Cardiac muscle cell (in vitro differentiated cells and primary cell): ENCODE measurements at regions not wholly inside any gene's neighbourhood (a gene's known extent, or its start where the extent isn't known, plus 50 kb on each side); places are given as distances from the start of the nearest gene placed in this dataset.

Source experiments
- DNase-seq, 2 donors: peaks; one replicate each; pipeline versions ENCODE4 v3.0.0 to v3.0.0-alpha.2; 2010 to 2017; ENCODE audit warnings: low read depth in 1 of 2, low spot score in 1 of 2
- H3K27ac ChIP-seq: fragments of 200-600 bp; sonication (generic); 2 replicates; pipeline ENCODE4 v1.5.1; 2016
- H3K27me3 ChIP-seq: fragments of 200-600 bp; sonication (generic); 2 replicates; pipeline ENCODE4 v1.6.0; 2016; ENCODE audit warnings: control low read depth
- H3K36me3 ChIP-seq: fragments of 200-600 bp; sonication (generic); 2 replicates; pipeline ENCODE4 v1.5.1; 2016; ENCODE audit warnings: control low read depth
- H3K4me1 ChIP-seq: fragments of 200-600 bp; sonication (generic); 2 replicates; pipeline ENCODE4 v1.8.1; 2017; ENCODE audit warnings: low read depth, mild to moderate bottlenecking, mixed run types
- H3K4me3 ChIP-seq: fragments of 200-600 bp; sonication (generic); 2 replicates; pipeline ENCODE4 v1.5.1; 2016; ENCODE audit warnings: mild to moderate bottlenecking
- H3K9me3 ChIP-seq: fragments of 200-600 bp; sonication (generic); 2 replicates; pipeline ENCODE4 v1.5.1; 2017; ENCODE audit warnings: low read depth, mild to moderate bottlenecking, control low read depth
- TF ChIP-seq, protein P1 (sequence below): IDR thresholded peaks from 2 replicates; pipeline ENCODE4 v1.5.1; 2012; ENCODE audit warnings: low read depth, mild to moderate bottlenecking, low read length

DNA sequence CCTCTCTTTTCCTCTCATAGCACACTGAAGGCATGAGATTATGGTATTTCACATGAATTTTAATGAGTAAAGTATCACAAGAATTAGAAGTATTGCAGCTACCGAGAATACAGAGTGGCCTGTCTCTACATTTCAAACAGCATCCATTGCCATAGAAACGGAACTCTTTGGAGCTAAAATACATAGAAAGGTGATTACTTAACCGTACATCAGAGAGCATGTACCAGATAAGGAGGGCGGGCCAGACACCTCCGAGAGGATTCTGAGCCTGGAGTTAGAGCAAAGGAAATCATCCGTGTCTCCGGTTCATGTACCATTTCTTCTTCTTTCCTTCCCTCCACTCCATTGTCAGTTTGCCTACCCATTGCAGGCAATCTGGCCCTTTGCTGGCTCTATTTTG, 196.7 kb downstream of the KLF6 start:
- Histone ChIP-seq H3K4me1 (no peaks in the 10 kb centered on the region), H3K27me3 (no peaks in the 10 kb centered on the region), H3K4me3 (no peak overlapping the region), H3K9me3 (no peaks in the 10 kb centered on the region), H3K27ac (no peak overlapping the region), H3K36me3 (no peaks in the 10 kb centered on the region)
- TF ChIP-seq, protein P1, sequence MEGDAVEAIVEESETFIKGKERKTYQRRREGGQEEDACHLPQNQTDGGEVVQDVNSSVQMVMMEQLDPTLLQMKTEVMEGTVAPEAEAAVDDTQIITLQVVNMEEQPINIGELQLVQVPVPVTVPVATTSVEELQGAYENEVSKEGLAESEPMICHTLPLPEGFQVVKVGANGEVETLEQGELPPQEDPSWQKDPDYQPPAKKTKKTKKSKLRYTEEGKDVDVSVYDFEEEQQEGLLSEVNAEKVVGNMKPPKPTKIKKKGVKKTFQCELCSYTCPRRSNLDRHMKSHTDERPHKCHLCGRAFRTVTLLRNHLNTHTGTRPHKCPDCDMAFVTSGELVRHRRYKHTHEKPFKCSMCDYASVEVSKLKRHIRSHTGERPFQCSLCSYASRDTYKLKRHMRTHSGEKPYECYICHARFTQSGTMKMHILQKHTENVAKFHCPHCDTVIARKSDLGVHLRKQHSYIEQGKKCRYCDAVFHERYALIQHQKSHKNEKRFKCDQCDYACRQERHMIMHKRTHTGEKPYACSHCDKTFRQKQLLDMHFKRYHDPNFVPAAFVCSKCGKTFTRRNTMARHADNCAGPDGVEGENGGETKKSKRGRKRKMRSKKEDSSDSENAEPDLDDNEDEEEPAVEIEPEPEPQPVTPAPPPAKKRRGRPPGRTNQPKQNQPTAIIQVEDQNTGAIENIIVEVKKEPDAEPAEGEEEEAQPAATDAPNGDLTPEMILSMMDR, result no peak
- DNase-seq, result no peak

GRCh38 chr10:3584926-3585784, 199.9 kb downstream of the KLF6 start:
- H3K4me3 ChIP-seq, result no peak overlapping the region
- H3K27me3 ChIP-seq, result no peaks in the 10 kb centered on the region
- DNase-seq, result no peak
- H3K4me1 ChIP-seq, result peaks cover 2% of the 10 kb centered on the region
- no peaks in the 10 kb centered on the region for H3K36me3 ChIP-seq
- no peak overlapping the region for H3K27ac ChIP-seq
- TF ChIP-seq, protein P1, result no peak
- H3K9me3 ChIP-seq, result no peaks in the 10 kb centered on the region

- no peak overlapping the region for H3K4me3 ChIP-seq
- H3K27ac ChIP-seq, result no peak overlapping the region
Measured at GRCh38 chr10:3580565-3580964, 204.4 kb downstream of the KLF6 start.

DNA sequence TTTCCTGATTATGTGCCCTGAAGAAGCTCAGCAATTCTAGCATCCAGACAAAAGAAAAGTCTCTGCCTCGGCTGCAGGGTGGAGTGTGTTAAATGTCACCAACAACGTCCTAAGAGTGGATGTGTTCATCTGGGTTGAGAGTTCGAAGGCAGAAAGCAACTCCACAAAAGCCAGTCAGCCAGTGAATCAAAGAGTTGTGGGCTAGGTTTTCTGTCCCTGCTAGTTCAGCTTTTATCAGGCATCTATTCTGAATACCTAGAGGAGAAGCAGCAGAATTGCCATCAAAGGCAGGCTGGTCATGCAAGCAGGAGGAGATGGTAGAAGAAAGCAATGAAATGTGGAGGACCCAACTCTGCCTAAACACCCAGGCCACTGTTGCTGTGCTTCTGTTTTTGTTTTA, 205.2 kb downstream of the KLF6 start:
- H3K9me3 ChIP-seq, result no peaks in the 10 kb centered on the region
- no peak for DNase-seq
- H3K4me1 ChIP-seq, result peaks cover 28% of the 10 kb centered on the region
- H3K4me3 ChIP-seq, result no peak overlapping the region
- TF ChIP-seq, protein P1, result no peak
- H3K27ac ChIP-seq, result no peak overlapping the region
- no peaks in the 10 kb centered on the region for H3K27me3 ChIP-seq
- no peaks in the 10 kb centered on the region for H3K36me3 ChIP-seq

More at GRCh38 chr10:3580565-3580964, 204.4 kb downstream of the KLF6 start:
- no peak for DNase-seq
- TF ChIP-seq, protein P1, result no peak
- Histone ChIP-seq H3K36me3 (no peaks in the 10 kb centered on the region), H3K27me3 (no peaks in the 10 kb centered on the region), H3K9me3 (no peaks in the 10 kb centered on the region), H3K4me1 (peaks cover 21% of the 10 kb centered on the region)

- H3K27me3 ChIP-seq, result no peaks in the 10 kb centered on the region
- no peak for DNase-seq
- no peaks in the 10 kb centered on the region for H3K9me3 ChIP-seq
- H3K27ac ChIP-seq, result no peak overlapping the region
- peaks cover 40% of the 10 kb centered on the region for H3K4me1 ChIP-seq
- H3K4me3 ChIP-seq, result no peak overlapping the region
- TF ChIP-seq, protein P1, result no peak
- H3K36me3 ChIP-seq, result no peaks in the 10 kb centered on the region
Measured at GRCh38 chr10:3578682-3579081, 206.3 kb downstream of the KLF6 start.
